Tibial nerve (tissue), 4 donors: ENCODE measurements at regions not wholly inside any gene's neighbourhood (a gene's known extent, or its start where the extent isn't known, plus 50 kb on each side); places are given as distances from the start of the nearest gene placed in this dataset.

Source experiments
- DNase-seq, 2 donors: peaks; one replicate each; pipeline ENCODE4 v3.0.0-alpha.2; 2019; ENCODE audit warnings: low spot score in 2 of 2
- H3K27ac ChIP-seq, 4 donors: fragments of 200-600 bp; sonication (generic) in 3 of 4; one replicate each; pipeline ENCODE4 v1.5.1; 2017 to 2019; ENCODE audit warnings: mild to moderate bottlenecking in 1 of 4
- H3K27me3 ChIP-seq, 2 donors: fragments of 200-600 bp; sonication (generic) in 1 of 2; one replicate each; pipeline versions ENCODE4 v1.5.1 to v1.6.0; 2017 to 2019
- H3K36me3 ChIP-seq, 3 donors: fragments of 200-600 bp; sonication (generic); one replicate each; pipeline ENCODE4 v1.5.1; 2018 to 2019
- H3K4me1 ChIP-seq, 4 donors: fragments of 200-600 bp; sonication (generic) in 3 of 4; one replicate each; pipeline ENCODE4 v1.5.1; 2017 to 2019
- H3K4me3 ChIP-seq, 4 donors: fragments of 200-600 bp; sonication (generic) in 3 of 4; one replicate each; pipeline ENCODE4 v1.5.1; 2017 to 2019; ENCODE audit warnings: mild to moderate bottlenecking in 1 of 4, moderate library complexity in 1 of 4
- H3K9me3 ChIP-seq, 4 donors: fragments of 200-600 bp; sonication (generic) in 3 of 4; one replicate each; pipeline ENCODE4 v1.5.1; 2017 to 2019
- EP300 ChIP-seq, 2 donors: sonication (generic); formaldehyde crosslinking; IDR thresholded peaks; one replicate each; pipeline ENCODE4 v1.6.1; 2017; ENCODE audit warnings: antibody characterized with exemption in 2 of 2, mild to moderate bottlenecking in 1 of 2
- POLR2A ChIP-seq, 2 donors: fragments of 450-650 bp; IDR thresholded peaks; one replicate each; pipeline ENCODE4 v1.6.1; 2017; ENCODE audit warnings: antibody characterized with exemption in 2 of 2, mild to moderate bottlenecking in 2 of 2, moderate library complexity in 2 of 2
- WGBS, 2 donors: methylation state at CpG; one replicate each; pipeline ENCODE4 v1.1.5; 2018; 5-methylcytosine and 5-hydroxymethylcytosine counted together
- TF ChIP-seq, protein P1 (sequence below), 5 experiments: fragments of 200-600 bp in 3 of 5; fragments of 450-650 bp in 2 of 5; sonication (generic) in 3 of 5; IDR thresholded peaks; one replicate each; pipeline ENCODE4 v1.5.1; 2016 to 2019; ENCODE audit warnings: antibody characterized with exemption in 5 of 5, mild to moderate bottlenecking in 3 of 5, moderate library complexity in 2 of 5

DNA sequence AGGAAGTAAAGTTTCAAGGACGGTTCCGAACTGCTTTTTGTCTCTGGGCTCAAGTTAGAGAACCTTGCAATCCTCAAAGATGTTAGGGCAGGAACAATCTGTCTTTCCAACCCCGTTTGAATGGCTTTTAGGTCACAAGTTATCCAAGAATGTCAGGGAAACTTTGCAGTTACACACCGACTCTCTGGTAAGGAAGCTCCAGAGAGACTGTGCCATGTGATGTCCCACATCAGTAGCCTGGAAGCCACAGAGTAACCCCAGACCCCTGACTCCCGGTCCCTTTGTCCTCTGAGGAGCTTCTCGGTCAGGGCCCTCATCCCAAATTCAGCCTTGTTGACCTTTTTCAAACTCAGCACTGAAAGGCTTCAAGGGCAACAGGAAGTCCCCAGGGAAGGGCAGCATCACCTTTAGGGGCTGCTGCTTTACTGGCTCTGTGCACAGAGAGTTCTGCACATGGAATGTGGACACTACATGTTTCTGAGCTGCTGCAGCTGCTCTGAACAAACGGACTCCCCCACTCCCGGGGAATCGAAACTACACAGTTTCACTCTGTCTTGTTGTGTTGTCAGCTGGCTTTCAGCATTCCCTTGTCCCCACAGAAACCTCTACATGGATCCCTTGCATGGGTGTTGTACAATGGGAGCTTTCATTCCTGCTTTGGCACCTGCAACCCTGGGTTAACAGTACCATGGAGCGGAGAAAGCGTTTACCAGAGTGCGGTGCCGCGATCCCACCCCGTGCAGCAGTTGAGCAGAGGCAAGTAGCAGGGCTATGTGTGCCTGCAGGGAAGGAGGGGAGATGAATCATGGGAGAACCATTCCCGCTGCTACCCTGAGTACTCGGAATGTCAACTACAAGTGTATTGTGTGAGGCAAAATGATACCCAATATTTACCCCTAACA lies 408.2 kb upstream of the THBS1 start:
- Histone ChIP-seq H3K36me3 (no peaks in the 10 kb centered on the region), H3K27me3 (no peaks in the 10 kb centered on the region), H3K4me1 (peaks cover 0 to 31% (median 8%) of the 10 kb centered on the region in 4 donors), H3K9me3 (no peaks in the 10 kb centered on the region), H3K27ac (peak overlapping the region; percentile 39 to 92 (median 73)), H3K4me3 (peak overlapping the region; percentile 16 to 40 (median 24))
- no peak for DNase-seq
- 23 to 35% methylated on average over 15 to 17 of the region's 17 CpGs for WGBS, 2 donors
- TF ChIP-seq POLR2A (IDR thresholded peaks at IDR 0.05) (no peak), EP300 (IDR thresholded peaks at IDR 0.05) (peak in 1 of 2 donors; percentile 34)

DNA sequence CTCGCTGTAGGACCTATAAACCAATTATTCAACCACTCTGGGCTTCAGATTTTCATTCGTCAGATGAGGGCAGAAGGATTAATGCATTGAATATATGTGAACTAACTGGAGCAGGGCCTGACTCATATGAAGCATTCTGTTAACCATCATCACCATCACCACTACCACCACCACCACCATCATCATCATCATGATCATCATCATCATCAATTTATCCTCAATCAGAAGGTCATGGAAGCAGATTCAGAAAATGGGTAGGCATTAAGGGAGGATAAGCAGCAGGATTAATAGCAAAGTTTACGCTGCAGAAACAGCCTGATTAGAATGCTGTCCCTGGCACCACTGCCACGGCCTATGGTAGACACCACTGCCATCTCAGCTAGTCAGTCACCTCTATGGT lies 407.5 kb upstream of the THBS1 start:
- Histone ChIP-seq H3K27me3 (no peaks in the 10 kb centered on the region), H3K9me3 (no peaks in the 10 kb centered on the region), H3K27ac (peak overlapping the region; percentile 39 to 92 (median 73)), H3K4me1 (peaks cover 0 to 25% (median 6%) of the 10 kb centered on the region in 4 donors), H3K4me3 (no peak overlapping the region), H3K36me3 (no peaks in the 10 kb centered on the region)
- no peak for TF ChIP-seq POLR2A (IDR thresholded peaks at IDR 0.05)
- TF ChIP-seq, protein P1, sequence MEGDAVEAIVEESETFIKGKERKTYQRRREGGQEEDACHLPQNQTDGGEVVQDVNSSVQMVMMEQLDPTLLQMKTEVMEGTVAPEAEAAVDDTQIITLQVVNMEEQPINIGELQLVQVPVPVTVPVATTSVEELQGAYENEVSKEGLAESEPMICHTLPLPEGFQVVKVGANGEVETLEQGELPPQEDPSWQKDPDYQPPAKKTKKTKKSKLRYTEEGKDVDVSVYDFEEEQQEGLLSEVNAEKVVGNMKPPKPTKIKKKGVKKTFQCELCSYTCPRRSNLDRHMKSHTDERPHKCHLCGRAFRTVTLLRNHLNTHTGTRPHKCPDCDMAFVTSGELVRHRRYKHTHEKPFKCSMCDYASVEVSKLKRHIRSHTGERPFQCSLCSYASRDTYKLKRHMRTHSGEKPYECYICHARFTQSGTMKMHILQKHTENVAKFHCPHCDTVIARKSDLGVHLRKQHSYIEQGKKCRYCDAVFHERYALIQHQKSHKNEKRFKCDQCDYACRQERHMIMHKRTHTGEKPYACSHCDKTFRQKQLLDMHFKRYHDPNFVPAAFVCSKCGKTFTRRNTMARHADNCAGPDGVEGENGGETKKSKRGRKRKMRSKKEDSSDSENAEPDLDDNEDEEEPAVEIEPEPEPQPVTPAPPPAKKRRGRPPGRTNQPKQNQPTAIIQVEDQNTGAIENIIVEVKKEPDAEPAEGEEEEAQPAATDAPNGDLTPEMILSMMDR (IDR thresholded peaks at IDR 0.05) = no peak
- no peak for TF ChIP-seq EP300 (IDR thresholded peaks at IDR 0.05)
- WGBS, 2 donors = 84 to 89% methylated on average over 4 of the region's 4 CpGs
- no peak for DNase-seq

DNA sequence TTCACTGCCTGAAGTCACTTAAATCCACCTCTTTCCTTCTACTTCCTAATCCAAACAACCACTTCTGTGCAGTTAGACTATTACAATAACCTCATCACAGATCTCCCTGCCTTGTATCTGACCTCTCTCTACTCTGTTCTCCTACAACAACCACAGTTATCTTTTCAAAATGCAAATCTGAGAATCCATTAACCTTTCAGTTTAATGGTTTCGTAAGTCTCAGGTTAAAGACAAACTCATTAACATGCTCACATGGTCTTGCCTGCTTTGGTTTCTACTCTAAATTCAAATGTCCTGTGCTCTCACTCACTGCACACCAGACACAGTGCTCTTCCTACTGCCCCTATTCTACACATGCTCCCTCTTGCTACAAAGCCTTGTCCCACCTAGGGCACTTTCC lies 406.5 kb upstream of the THBS1 start:
- no peak for TF ChIP-seq EP300 (IDR thresholded peaks at IDR 0.05)
- no peak for TF ChIP-seq POLR2A (IDR thresholded peaks at IDR 0.05)
- TF ChIP-seq, protein P1 (IDR thresholded peaks at IDR 0.05) = no peak
- peaks cover 0 to 22% (median 6%) of the 10 kb centered on the region in 4 donors for H3K4me1 ChIP-seq
- no peaks in the 10 kb centered on the region for H3K9me3 ChIP-seq
- no peaks in the 10 kb centered on the region for H3K36me3 ChIP-seq
- H3K4me3 ChIP-seq = no peak overlapping the region
- WGBS, 2 donors = 97% methylated on average over 1 of the region's 1 CpG
- H3K27ac ChIP-seq = peak overlapping the region in 2 of 4 donors; percentile 84 to 92
- no peaks in the 10 kb centered on the region for H3K27me3 ChIP-seq
- no peak for DNase-seq

DNA sequence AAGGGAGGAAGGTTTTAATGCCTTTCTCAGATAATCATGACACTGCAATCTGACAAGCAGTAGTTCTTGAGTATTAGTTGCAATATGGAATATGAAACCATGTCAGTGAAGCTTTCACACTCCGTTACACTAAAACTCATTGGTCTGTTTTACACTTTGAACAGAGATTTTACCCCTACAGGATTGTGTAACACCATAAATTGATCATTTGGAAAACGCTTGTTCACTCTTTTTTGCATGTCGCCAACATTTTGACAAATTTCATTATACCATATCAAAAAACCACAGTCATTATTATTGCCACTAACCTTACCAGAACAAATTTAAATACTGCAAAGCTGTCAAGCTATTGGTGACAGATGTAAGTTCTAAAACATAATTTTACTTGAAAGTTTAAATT lies 404.8 kb upstream of the THBS1 start:
- Histone ChIP-seq H3K36me3 (no peaks in the 10 kb centered on the region), H3K4me1 (peaks cover 0 to 35% (median 10%) of the 10 kb centered on the region in 4 donors), H3K27me3 (no peaks in the 10 kb centered on the region), H3K4me3 (no peak overlapping the region), H3K27ac (no peak overlapping the region), H3K9me3 (no peaks in the 10 kb centered on the region)
- WGBS, 2 donors = 93 to 95% methylated on average over 3 of the region's 3 CpGs
- no peak for DNase-seq
- TF ChIP-seq EP300 (IDR thresholded peaks at IDR 0.05) = no peak
- TF ChIP-seq, protein P1 (IDR thresholded peaks at IDR 0.05) = no peak
- TF ChIP-seq POLR2A (IDR thresholded peaks at IDR 0.05) = no peak

- Histone ChIP-seq H3K27me3 (no peaks in the 10 kb centered on the region), H3K27ac (no peak overlapping the region), H3K9me3 (no peaks in the 10 kb centered on the region), H3K4me1 (peaks cover 0 to 41% (median 19%) of the 10 kb centered on the region in 4 donors), H3K4me3 (no peak overlapping the region), H3K36me3 (no peaks in the 10 kb centered on the region)
- TF ChIP-seq EP300 (IDR thresholded peaks at IDR 0.05) = no peak
- TF ChIP-seq, protein P1 (IDR thresholded peaks at IDR 0.05) = no peak
- TF ChIP-seq POLR2A (IDR thresholded peaks at IDR 0.05) = no peak
- DNase-seq = no peak
- WGBS, 2 donors = 82 to 84% methylated on average over 4 of the region's 4 CpGs
These were observed 403.3 kb upstream of the THBS1 start for GRCh38 chr15:39177561-39177960.
